Central memory CD8-positive, alpha-beta T cell (primary cell): ENCODE measurements at regions not wholly inside any gene's neighbourhood (a gene's known extent, or its start where the extent isn't known, plus 50 kb on each side); places are given as distances from the start of the nearest gene placed in this dataset.
A peak's percentile ranks its signal among the peaks of the same experiment; 100 is the strongest.

Experiments
- ATAC-seq: fragments of 150-1000 bp; cut with Tn5 transposase; replicated peaks from 2 replicates; pipeline ENCODE4 v1.10.0; 2022; ENCODE audit warnings: mild to moderate bottlenecking, moderate FRiP score, moderate number of reproducible peaks; ENCODE audit not compliant: poor library complexity, severe bottlenecking; ENCODE audit errors: extremely low read depth
- DNase-seq, 2 donors: peaks; one replicate each; pipeline ENCODE4 v3.0.0; 2021; ENCODE audit warnings: low spot score in 2 of 2
- H3K27ac Mint-ChIP-seq: one replicate; pipeline ENCODE4 v1.8.0; 2022; ENCODE audit warnings: low read depth, mild to moderate bottlenecking, moderate library complexity, mixed read lengths
- H3K27me3 Mint-ChIP-seq: one replicate; pipeline ENCODE4 v1.8.0; 2022; ENCODE audit warnings: mixed read lengths
- H3K36me3 Mint-ChIP-seq: one replicate; pipeline ENCODE4 v1.8.0; 2022; ENCODE audit warnings: mild to moderate bottlenecking, moderate library complexity, mixed read lengths; ENCODE audit not compliant: insufficient read depth
- H3K4me1 Mint-ChIP-seq: one replicate; pipeline ENCODE4 v1.8.0; 2022; ENCODE audit warnings: mixed read lengths
- H3K4me3 Mint-ChIP-seq: one replicate; pipeline ENCODE4 v1.8.0; 2022; ENCODE audit warnings: mild to moderate bottlenecking, moderate library complexity, mixed read lengths
- H3K9me3 Mint-ChIP-seq: one replicate; pipeline ENCODE4 v1.8.0; 2022; ENCODE audit warnings: mixed read lengths

GRCh38 chr13:29987340-29987739 is 136.9 kb upstream of the UBL3 start:
- Mint-ChIP-seq H3K4me3 (no peak overlapping the region), H3K27ac (peak overlapping the region; percentile 7), H3K4me1 (no peaks in the 10 kb centered on the region), H3K27me3 (peaks cover 19% of the 10 kb centered on the region), H3K9me3 (peaks cover 17% of the 10 kb centered on the region), H3K36me3 (no peaks in the 10 kb centered on the region)
- ATAC-seq (no peak), DNase-seq (no peak)

- Mint-ChIP-seq H3K36me3 (no peaks in the 10 kb centered on the region), H3K27ac (no peak overlapping the region), H3K4me1 (peaks cover 11% of the 10 kb centered on the region)
Observed at GRCh38 chr13:29980339-29980738, 129.9 kb upstream of the UBL3 start.

GRCh38 chr13:29978211-29978610 is 127.8 kb upstream of the UBL3 start:
- ATAC-seq (no peak), DNase-seq (no peak)
- no peak overlapping the region for H3K27ac Mint-ChIP-seq
- no peak overlapping the region for H3K4me3 Mint-ChIP-seq
- no peaks in the 10 kb centered on the region for H3K36me3 Mint-ChIP-seq
- peaks cover 11% of the 10 kb centered on the region for H3K4me1 Mint-ChIP-seq
- no peaks in the 10 kb centered on the region for H3K27me3 Mint-ChIP-seq
- H3K9me3 Mint-ChIP-seq, result no peaks in the 10 kb centered on the region

More at GRCh38 chr13:29980339-29980738, 129.9 kb upstream of the UBL3 start:
- no peaks in the 10 kb centered on the region for H3K9me3 Mint-ChIP-seq
- DNase-seq (no peak), ATAC-seq (no peak)
- no peaks in the 10 kb centered on the region for H3K27me3 Mint-ChIP-seq
- H3K4me3 Mint-ChIP-seq, result no peak overlapping the region

- DNase-seq (no peak), ATAC-seq (no peak)
- Mint-ChIP-seq H3K4me3 (no peak overlapping the region), H3K4me1 (peaks cover 11% of the 10 kb centered on the region), H3K27me3 (no peaks in the 10 kb centered on the region), H3K36me3 (no peaks in the 10 kb centered on the region), H3K9me3 (no peaks in the 10 kb centered on the region), H3K27ac (no peak overlapping the region)
Observed at GRCh38 chr13:29977476-29978120, 127.2 kb upstream of the UBL3 start.

- DNase-seq, result no peak
- H3K27ac Mint-ChIP-seq, result no peak overlapping the region
- no peak for ATAC-seq
- H3K4me1 Mint-ChIP-seq, result peaks cover 11% of the 10 kb centered on the region
- H3K27me3 Mint-ChIP-seq, result no peaks in the 10 kb centered on the region
- H3K9me3 Mint-ChIP-seq, result no peaks in the 10 kb centered on the region
- no peak overlapping the region for H3K4me3 Mint-ChIP-seq
- H3K36me3 Mint-ChIP-seq, result no peaks in the 10 kb centered on the region
Observed at GRCh38 chr13:29976535-29976934, 126.1 kb upstream of the UBL3 start.

GRCh38 chr13:29975283-29975682 is 124.9 kb upstream of the UBL3 start:
- Mint-ChIP-seq H3K27me3 (no peaks in the 10 kb centered on the region), H3K36me3 (no peaks in the 10 kb centered on the region), H3K27ac (no peak overlapping the region), H3K4me3 (no peak overlapping the region), H3K9me3 (no peaks in the 10 kb centered on the region), H3K4me1 (peaks cover 11% of the 10 kb centered on the region)
- DNase-seq, result no peak
- ATAC-seq, result no peak

- no peaks in the 10 kb centered on the region for H3K27me3 Mint-ChIP-seq
- H3K9me3 Mint-ChIP-seq, result no peaks in the 10 kb centered on the region
- no peaks in the 10 kb centered on the region for H3K36me3 Mint-ChIP-seq
- H3K27ac Mint-ChIP-seq, result no peak overlapping the region
- ATAC-seq (no peak), DNase-seq (no peak)
- H3K4me3 Mint-ChIP-seq, result no peak overlapping the region
- H3K4me1 Mint-ChIP-seq, result no peaks in the 10 kb centered on the region
Observed at GRCh38 chr13:29969286-29969685, 118.9 kb upstream of the UBL3 start.

GRCh38 chr13:29964181-29964845 is 113.9 kb upstream of the UBL3 start:
- no peak overlapping the region for H3K27ac Mint-ChIP-seq
- H3K4me1 Mint-ChIP-seq, result no peaks in the 10 kb centered on the region
- no peaks in the 10 kb centered on the region for H3K9me3 Mint-ChIP-seq
- DNase-seq, result no peak
- no peak overlapping the region for H3K4me3 Mint-ChIP-seq
- ATAC-seq, result no peak
- no peaks in the 10 kb centered on the region for H3K36me3 Mint-ChIP-seq
- H3K27me3 Mint-ChIP-seq, result no peaks in the 10 kb centered on the region

- Mint-ChIP-seq H3K27me3 (no peaks in the 10 kb centered on the region), H3K4me3 (no peak overlapping the region), H3K27ac (no peak overlapping the region), H3K9me3 (no peaks in the 10 kb centered on the region), H3K4me1 (no peaks in the 10 kb centered on the region), H3K36me3 (no peaks in the 10 kb centered on the region)
- DNase-seq, result no peak
- ATAC-seq, result no peak
Observed at GRCh38 chr13:29963089-29963488, 112.7 kb upstream of the UBL3 start.

- Mint-ChIP-seq H3K36me3 (no peaks in the 10 kb centered on the region), H3K4me1 (peaks cover 6% of the 10 kb centered on the region), H3K9me3 (no peaks in the 10 kb centered on the region), H3K4me3 (no peak overlapping the region), H3K27me3 (no peaks in the 10 kb centered on the region), H3K27ac (no peak overlapping the region)
- DNase-seq (no peak), ATAC-seq (no peak)
Observed at GRCh38 chr13:29961036-29961670, 110.7 kb upstream of the UBL3 start.

- H3K27me3 Mint-ChIP-seq, result no peaks in the 10 kb centered on the region
- ATAC-seq, result no peak
- no peak overlapping the region for H3K4me3 Mint-ChIP-seq
Observed at GRCh38 chr13:29959603-29960002, 109.2 kb upstream of the UBL3 start.

GRCh38 chr13:29959086-29959485 is 108.7 kb upstream of the UBL3 start:
- no peak for DNase-seq
- Mint-ChIP-seq H3K36me3 (no peaks in the 10 kb centered on the region), H3K4me1 (peaks cover 14% of the 10 kb centered on the region), H3K4me3 (no peak overlapping the region), H3K27me3 (no peaks in the 10 kb centered on the region), H3K27ac (no peak overlapping the region), H3K9me3 (no peaks in the 10 kb centered on the region)
- no peak for ATAC-seq

More at GRCh38 chr13:29959603-29960002, 109.2 kb upstream of the UBL3 start:
- Mint-ChIP-seq H3K4me1 (peaks cover 8% of the 10 kb centered on the region), H3K9me3 (no peaks in the 10 kb centered on the region), H3K27ac (no peak overlapping the region), H3K36me3 (no peaks in the 10 kb centered on the region)
- no peak for DNase-seq

GRCh38 chr13:29958476-29958875 is 108.1 kb upstream of the UBL3 start:
- Mint-ChIP-seq H3K27me3 (no peaks in the 10 kb centered on the region), H3K27ac (peak overlapping the region; percentile 24), H3K9me3 (no peaks in the 10 kb centered on the region), H3K4me1 (peaks cover 20% of the 10 kb centered on the region), H3K36me3 (no peaks in the 10 kb centered on the region), H3K4me3 (no peak overlapping the region)
- no peak for DNase-seq
- ATAC-seq, result peak; percentile 69
